ENCODE measurements at regions not wholly inside any gene's neighbourhood (a gene's known extent, or its start where the extent isn't known, plus 50 kb on each side); places are given as distances from the start of the nearest gene placed in this dataset.

GRCh38 chr1:199746666-199747384 is 280.7 kb upstream of the NR5A2 start:
- no peak for DNase-seq (ENCODE audit: low read depth)

- DNase-seq (ENCODE audit: low read depth) = no peak
These were observed 279.5 kb upstream of the NR5A2 start for GRCh38 chr1:199747984-199748383.

- DNase-seq (ENCODE audit: low read depth) = no peak
These were observed 276.0 kb upstream of the NR5A2 start for GRCh38 chr1:199751506-199751905.

GRCh38 chr1:199751962-199752687 is 275.4 kb upstream of the NR5A2 start:
- DNase-seq (ENCODE audit: low read depth) = no peak

GRCh38 chr1:199752688-199753027 is 274.9 kb upstream of the NR5A2 start:
- no peak for DNase-seq (ENCODE audit: low read depth)

- DNase-seq (ENCODE audit: low read depth) = no peak
These were observed 274.0 kb upstream of the NR5A2 start for GRCh38 chr1:199753513-199753912.

GRCh38 chr1:199756066-199756465 is 271.4 kb upstream of the NR5A2 start:
- DNase-seq (ENCODE audit: low read depth) = no peak

- DNase-seq (ENCODE audit: low read depth) = no peak
These were observed 268.8 kb upstream of the NR5A2 start for GRCh38 chr1:199758626-199759255.

- DNase-seq (ENCODE audit: low read depth) = no peak
These were observed 268.2 kb upstream of the NR5A2 start for GRCh38 chr1:199759268-199759730.

GRCh38 chr1:199762572-199762971 is 264.9 kb upstream of the NR5A2 start:
- no peak for DNase-seq (ENCODE audit: low read depth)

- no peak for DNase-seq (ENCODE audit: low read depth)
These were observed 261.2 kb upstream of the NR5A2 start for GRCh38 chr1:199766218-199766792.

GRCh38 chr1:199767700-199768099 is 259.8 kb upstream of the NR5A2 start:
- no peak for DNase-seq (ENCODE audit: low read depth)

- no peak for DNase-seq (ENCODE audit: low read depth)
These were observed 252.9 kb upstream of the NR5A2 start for GRCh38 chr1:199774433-199775089.

GRCh38 chr1:199776768-199777497 is 250.6 kb upstream of the NR5A2 start:
- DNase-seq (ENCODE audit: low read depth) = no peak

GRCh38 chr1:199778324-199778955 is 249.1 kb upstream of the NR5A2 start:
- no peak for DNase-seq (ENCODE audit: low read depth)

GRCh38 chr1:199780091-199780490 is 247.4 kb upstream of the NR5A2 start:
- DNase-seq (ENCODE audit: low read depth) = no peak

- DNase-seq (ENCODE audit: low read depth) = no peak
These were observed 246.4 kb upstream of the NR5A2 start for GRCh38 chr1:199780948-199781670.

- no peak for DNase-seq (ENCODE audit: low read depth)
These were observed 243.2 kb upstream of the NR5A2 start for GRCh38 chr1:199784138-199784895.

- DNase-seq (ENCODE audit: low read depth) = no peak
These were observed 240.8 kb upstream of the NR5A2 start for GRCh38 chr1:199786695-199787094.

GRCh38 chr1:199789141-199789540 is 238.4 kb upstream of the NR5A2 start:
- no peak for DNase-seq (ENCODE audit: low read depth)

All from activated T-cell treated with anti-CD3 and anti-CD28 coated beads for 48 hours (primary cell).